ENCODE measurements at regions not wholly inside any gene's neighbourhood (a gene's known extent, or its start where the extent isn't known, plus 50 kb on each side); places are given as distances from the start of the nearest gene placed in this dataset.

DNA sequence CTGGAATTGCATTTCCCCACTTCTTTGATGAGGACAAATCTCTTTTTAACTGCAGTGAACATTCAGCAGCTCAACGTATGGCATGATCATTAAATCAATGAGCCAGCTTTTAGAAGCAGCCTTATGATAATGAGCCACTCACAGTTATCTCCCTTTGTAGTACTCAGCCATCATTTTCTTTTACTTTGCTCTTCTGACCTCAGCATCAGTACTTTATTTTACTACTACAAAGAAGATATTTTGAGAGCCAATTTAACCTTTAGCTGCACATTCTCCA lies 250.0 kb upstream of the CLEC14A start:
- TF ChIP-seq, protein P1, sequence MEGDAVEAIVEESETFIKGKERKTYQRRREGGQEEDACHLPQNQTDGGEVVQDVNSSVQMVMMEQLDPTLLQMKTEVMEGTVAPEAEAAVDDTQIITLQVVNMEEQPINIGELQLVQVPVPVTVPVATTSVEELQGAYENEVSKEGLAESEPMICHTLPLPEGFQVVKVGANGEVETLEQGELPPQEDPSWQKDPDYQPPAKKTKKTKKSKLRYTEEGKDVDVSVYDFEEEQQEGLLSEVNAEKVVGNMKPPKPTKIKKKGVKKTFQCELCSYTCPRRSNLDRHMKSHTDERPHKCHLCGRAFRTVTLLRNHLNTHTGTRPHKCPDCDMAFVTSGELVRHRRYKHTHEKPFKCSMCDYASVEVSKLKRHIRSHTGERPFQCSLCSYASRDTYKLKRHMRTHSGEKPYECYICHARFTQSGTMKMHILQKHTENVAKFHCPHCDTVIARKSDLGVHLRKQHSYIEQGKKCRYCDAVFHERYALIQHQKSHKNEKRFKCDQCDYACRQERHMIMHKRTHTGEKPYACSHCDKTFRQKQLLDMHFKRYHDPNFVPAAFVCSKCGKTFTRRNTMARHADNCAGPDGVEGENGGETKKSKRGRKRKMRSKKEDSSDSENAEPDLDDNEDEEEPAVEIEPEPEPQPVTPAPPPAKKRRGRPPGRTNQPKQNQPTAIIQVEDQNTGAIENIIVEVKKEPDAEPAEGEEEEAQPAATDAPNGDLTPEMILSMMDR (IDR thresholded peaks at IDR 0.05): no peak
- no peak for TF ChIP-seq POLR2A (IDR thresholded peaks at IDR 0.05)

All from stomach (tissue), 4 donors.